ACC112 (cell line): ENCODE measurements at regions not wholly inside any gene's neighbourhood (a gene's known extent, or its start where the extent isn't known, plus 50 kb on each side); places are given as distances from the start of the nearest gene placed in this dataset.

ENCODE experiments used
- H2AFZ ChIP-seq: fragments of 200-600 bp; sonication (generic); one replicate; pipeline ENCODE4 v1.6.0; 2017; ENCODE audit warnings: antibody characterized with exemption, low read length; ENCODE audit not compliant: unreplicated experiment
- H3K27ac ChIP-seq: fragments of 200-600 bp; sonication (generic); 2 replicates; pipeline ENCODE4 v1.5.1; 2014; ENCODE audit warnings: low read depth, mild to moderate bottlenecking, antibody characterized with exemption, low read length, moderate library complexity
- H3K27me3 ChIP-seq: fragments of 200-600 bp; sonication (generic); 2 replicates; pipeline ENCODE4 v1.6.1; 2014; ENCODE audit warnings: mild to moderate bottlenecking, antibody characterized with exemption, low read length, moderate library complexity, mixed read lengths; ENCODE audit not compliant: insufficient read depth
- H3K36me3 ChIP-seq: fragments of 200-600 bp; sonication (generic); 2 replicates; pipeline ENCODE4 v1.6.1; 2016; ENCODE audit warnings: mild to moderate bottlenecking, antibody characterized with exemption, low read length, moderate library complexity, mixed read lengths; ENCODE audit not compliant: insufficient read depth
- H3K4me1 ChIP-seq: fragments of 200-600 bp; sonication (generic); one replicate; pipeline ENCODE4 v1.6.1; 2016; ENCODE audit warnings: low read length, mixed read lengths; ENCODE audit not compliant: insufficient read depth, unreplicated experiment, control insufficient read depth
- H3K4me3 ChIP-seq: fragments of 200-600 bp; sonication (generic); 2 replicates; pipeline ENCODE4 v1.5.1; 2014; ENCODE audit warnings: mild to moderate bottlenecking, low read depth, low read length
- H3K79me2 ChIP-seq: fragments of 200-600 bp; sonication (generic); one replicate; pipeline ENCODE4 v1.6.0; 2016; ENCODE audit warnings: low read length; ENCODE audit not compliant: control insufficient read depth, unreplicated experiment, insufficient read depth

DNA sequence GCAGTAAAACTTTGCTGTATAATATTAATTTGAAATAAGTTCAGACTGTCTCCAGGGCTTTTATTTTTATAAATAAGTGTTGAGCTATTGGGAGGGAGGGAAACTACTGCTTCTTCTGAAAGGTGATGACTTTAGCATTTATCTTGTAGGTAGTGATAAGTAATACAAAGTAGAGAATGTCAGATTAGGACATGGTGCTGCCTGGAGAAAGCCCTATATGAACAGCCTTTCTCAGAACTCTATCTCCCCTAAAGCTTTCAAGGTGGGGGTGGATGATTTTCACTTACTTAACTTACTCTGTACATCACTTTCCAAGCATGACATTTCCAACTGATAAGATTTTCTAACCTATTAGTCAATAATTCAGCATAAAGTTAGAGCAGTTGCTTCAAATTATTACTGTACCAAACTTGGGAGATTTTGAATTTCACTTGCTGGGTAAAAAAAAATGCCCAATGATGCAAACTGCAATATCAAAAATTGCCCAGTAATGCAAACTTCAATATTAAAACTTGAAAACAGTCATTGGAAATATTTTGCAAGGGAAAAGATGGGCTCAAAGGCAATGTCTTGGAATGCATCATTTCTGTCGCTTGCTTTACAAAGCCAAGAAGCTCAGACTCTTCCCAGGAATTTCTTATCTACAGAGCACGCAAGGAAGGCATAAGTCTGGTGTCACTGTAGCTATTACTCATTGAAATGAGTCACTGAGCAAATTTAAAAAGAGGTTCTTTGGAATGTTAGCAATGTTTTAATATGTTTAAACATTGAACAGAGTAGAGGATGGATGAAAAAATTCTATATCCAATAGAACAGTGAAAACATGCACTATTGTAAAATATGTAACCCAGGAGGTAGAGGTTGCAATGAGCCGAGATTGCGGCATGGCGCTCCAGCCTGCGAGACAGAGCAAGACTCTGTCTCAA lies 569.5 kb downstream of the PSAT1 start:
- Histone ChIP-seq H3K4me3 (peak overlapping the region; percentile 7; the same call in 1 of the 2 replicates), H3K79me2 (no peaks in the 10 kb centered on the region), H2AFZ (no peak overlapping the region), H3K27me3 (no peaks in the 10 kb centered on the region), H3K27ac (peak overlapping the region; percentile 92), H3K36me3 (no peaks in the 10 kb centered on the region), H3K4me1 (peaks cover 38% of the 10 kb centered on the region)

DNA sequence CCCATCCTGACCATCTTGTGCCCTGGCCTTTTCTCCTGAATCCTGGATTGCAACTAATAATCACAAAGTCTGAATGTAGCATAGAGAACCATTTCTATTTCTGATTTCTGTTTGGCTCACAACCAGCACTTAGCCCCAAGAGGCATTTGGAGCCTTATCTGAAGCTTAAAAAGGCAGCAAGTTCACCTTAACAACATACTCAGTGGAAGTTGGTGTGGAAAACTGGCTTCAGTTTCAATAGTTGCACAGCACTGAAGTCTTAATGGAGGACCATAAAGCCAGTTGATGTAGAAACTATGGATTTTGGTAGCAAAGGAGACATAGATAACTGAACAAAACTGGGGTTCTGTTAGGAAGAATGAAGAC lies 574.1 kb downstream of the PSAT1 start:
- H3K4me3 ChIP-seq: peak overlapping the region; percentile 28; the same call in 1 of the 2 replicates
- H2AFZ ChIP-seq: peak overlapping the region; percentile 29
- peak overlapping the region; percentile 75 for H3K27ac ChIP-seq

GRCh38 chr9:78871452-78872331 lies 574.8 kb downstream of the PSAT1 start:
- Histone ChIP-seq H3K4me1 (peaks cover 38% of the 10 kb centered on the region), H3K79me2 (no peaks in the 10 kb centered on the region), H3K27me3 (no peaks in the 10 kb centered on the region), H2AFZ (peak overlapping the region; percentile 29), H3K4me3 (peak overlapping the region; percentile 28; the same call in 1 of the 2 replicates), H3K36me3 (0 out of 2 replicates have a peak, but pooled peaks cover 3% of the 10 kb centered on the region), H3K27ac (peak overlapping the region; percentile 75)

More for the DNA sequence above, 574.1 kb downstream of the PSAT1 start:
- H3K79me2 ChIP-seq: no peaks in the 10 kb centered on the region
- 0 out of 2 replicates have a peak, but pooled peaks cover 3% of the 10 kb centered on the region for H3K36me3 ChIP-seq
- no peaks in the 10 kb centered on the region for H3K27me3 ChIP-seq
- peaks cover 44% of the 10 kb centered on the region for H3K4me1 ChIP-seq

DNA sequence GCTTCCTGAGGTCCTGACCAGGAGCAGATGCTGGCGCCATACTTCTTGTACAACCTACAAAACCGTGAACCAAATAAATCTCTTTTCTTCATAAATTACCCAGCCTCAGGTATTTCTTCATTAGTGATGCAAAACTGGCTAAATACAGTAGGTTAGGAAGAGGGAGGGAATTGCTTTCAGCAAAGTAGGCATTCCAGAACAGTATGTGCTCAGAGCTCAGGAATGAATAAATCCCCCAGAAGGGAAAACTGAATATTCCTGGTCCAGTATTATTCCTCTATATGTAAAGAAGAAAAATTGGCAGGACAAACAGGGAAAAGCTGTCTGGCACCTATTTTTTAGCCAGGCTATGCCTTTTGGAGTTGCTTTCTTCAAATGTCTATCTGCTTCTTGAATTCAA lies 577.1 kb downstream of the PSAT1 start:
- 0 out of 2 replicates have a peak, but pooled peaks cover 3% of the 10 kb centered on the region for H3K36me3 ChIP-seq
- H3K4me1 ChIP-seq: peaks cover 28% of the 10 kb centered on the region
- no peak overlapping the region for H3K27ac ChIP-seq
- H3K4me3 ChIP-seq: no peak overlapping the region
- H2AFZ ChIP-seq: no peak overlapping the region
- H3K79me2 ChIP-seq: no peaks in the 10 kb centered on the region
- no peaks in the 10 kb centered on the region for H3K27me3 ChIP-seq

DNA sequence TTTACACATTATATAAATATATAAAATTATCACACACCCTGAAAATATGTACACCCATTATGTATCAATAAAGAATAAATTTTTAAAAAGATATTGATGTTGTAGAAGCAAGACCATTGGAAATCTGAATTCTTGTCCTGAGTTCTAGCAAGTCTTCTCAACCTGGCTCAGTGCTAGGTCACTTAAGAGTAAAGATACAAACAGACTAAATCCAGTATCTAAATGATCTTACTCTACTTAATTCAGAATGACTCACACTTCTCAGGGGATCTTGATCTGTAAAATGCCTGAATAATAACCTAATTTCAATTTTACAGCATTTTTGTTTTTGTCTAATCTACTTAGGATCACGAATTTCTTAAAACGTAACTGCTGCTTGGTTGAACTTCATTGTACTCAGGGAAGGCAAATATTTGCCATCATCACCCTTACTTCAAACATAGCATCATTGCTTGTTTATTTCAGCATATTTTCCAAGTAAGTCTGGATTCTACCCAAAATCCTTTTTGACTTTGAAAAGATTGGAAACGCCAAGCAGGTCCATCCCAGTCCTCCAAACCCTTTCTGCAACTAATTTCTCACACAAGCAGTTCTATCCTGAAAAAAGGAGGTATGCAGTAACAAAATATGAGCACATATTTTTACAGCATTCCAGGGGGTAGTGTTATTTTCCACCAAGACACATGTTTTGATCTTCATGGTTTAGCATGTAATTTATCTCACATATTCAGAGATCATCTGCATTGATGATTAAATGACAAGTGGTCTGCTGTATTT lies 582.6 kb downstream of the PSAT1 start:
- H3K27ac ChIP-seq: no peak overlapping the region
- no peak overlapping the region for H2AFZ ChIP-seq
- H3K4me3 ChIP-seq: no peak overlapping the region
- no peaks in the 10 kb centered on the region for H3K4me1 ChIP-seq
- H3K27me3 ChIP-seq: no peaks in the 10 kb centered on the region
- H3K36me3 ChIP-seq: no peaks in the 10 kb centered on the region
- H3K79me2 ChIP-seq: no peaks in the 10 kb centered on the region

DNA sequence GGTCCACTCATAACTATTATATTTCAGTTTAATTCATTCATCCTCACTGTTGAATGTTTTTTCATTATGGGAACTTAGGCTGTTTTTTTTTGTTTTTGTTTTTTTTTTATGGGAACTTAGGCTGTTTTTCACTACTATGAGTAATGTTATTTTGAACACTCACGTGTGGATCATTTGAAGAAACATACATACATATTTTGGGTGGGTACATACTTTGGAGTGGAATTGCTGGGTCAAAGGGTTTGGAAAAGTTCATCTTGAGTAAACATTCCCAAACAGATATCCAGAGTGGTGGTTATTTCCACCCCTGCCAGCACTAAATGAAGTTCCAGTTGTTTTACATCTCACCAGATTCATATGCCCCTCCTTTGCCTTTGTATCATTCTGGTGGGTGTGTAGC lies 584.4 kb downstream of the PSAT1 start:
- Histone ChIP-seq H3K27ac (no peak overlapping the region), H3K36me3 (no peaks in the 10 kb centered on the region), H3K27me3 (no peaks in the 10 kb centered on the region), H3K4me1 (no peaks in the 10 kb centered on the region), H2AFZ (no peak overlapping the region), H3K79me2 (no peaks in the 10 kb centered on the region), H3K4me3 (no peak overlapping the region)

- Histone ChIP-seq H2AFZ (no peak overlapping the region), H3K27me3 (no peaks in the 10 kb centered on the region), H3K4me3 (no peak overlapping the region), H3K4me1 (no peaks in the 10 kb centered on the region), H3K79me2 (no peaks in the 10 kb centered on the region), H3K27ac (no peak overlapping the region), H3K36me3 (no peaks in the 10 kb centered on the region)
Observed at GRCh38 chr9:78882481-78882880, 585.6 kb downstream of the PSAT1 start.

DNA sequence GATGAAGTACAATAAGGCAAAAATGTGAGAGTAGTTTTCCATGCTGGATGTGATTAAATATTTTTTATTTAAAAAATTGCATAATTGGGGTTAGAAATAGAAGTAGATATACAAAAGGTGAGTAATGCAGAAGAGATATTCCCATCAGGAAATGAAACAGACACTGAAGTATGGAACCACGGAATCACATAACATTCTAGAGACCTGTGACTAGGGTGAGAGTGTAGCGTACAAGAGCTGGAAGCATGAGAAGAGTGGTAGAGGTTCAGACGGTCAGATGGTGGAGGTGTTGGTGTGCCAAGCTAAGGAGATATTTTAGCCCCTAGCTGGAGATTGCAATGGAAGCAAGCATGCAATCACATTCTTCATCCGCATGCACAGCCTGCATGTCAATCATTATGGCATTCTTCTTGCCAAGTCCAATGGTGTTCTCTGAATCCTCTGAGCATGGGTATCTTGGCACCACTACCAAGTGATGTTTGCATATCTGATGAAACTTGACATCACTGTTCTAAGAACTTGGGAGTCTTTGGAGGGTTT lies 587.8 kb downstream of the PSAT1 start:
- no peak overlapping the region for H3K27ac ChIP-seq
- H2AFZ ChIP-seq: no peak overlapping the region
- H3K4me3 ChIP-seq: no peak overlapping the region
- no peaks in the 10 kb centered on the region for H3K4me1 ChIP-seq
- no peaks in the 10 kb centered on the region for H3K36me3 ChIP-seq
- H3K27me3 ChIP-seq: no peaks in the 10 kb centered on the region
- no peaks in the 10 kb centered on the region for H3K79me2 ChIP-seq

DNA sequence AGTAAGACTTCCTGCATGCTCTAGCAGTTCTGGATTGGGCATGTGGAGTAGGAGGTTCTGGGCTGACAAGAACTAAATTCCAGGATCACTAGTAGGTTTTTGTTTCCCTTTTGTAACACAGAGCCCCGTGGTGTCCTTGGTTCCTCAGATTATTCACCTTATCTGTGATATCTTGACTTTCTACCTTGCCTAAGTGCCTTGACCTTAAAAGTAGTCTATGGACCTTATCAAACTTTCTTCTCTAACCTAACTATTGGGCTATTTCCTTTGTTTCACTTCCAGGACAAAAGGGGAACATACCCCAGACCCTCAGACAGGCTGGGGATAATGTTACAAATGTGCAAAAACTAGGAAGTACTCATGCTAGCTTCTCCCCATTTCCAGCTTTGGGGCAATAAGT lies 595.3 kb downstream of the PSAT1 start:
- H3K4me1 ChIP-seq: peaks cover 24% of the 10 kb centered on the region

GRCh38 chr9:78892769-78893168 lies 595.8 kb downstream of the PSAT1 start:
- H3K4me3 ChIP-seq: no peak overlapping the region
- no peak overlapping the region for H3K27ac ChIP-seq
- H3K79me2 ChIP-seq: no peaks in the 10 kb centered on the region

More for the DNA sequence above, 595.3 kb downstream of the PSAT1 start:
- H3K36me3 ChIP-seq: no peaks in the 10 kb centered on the region
- no peaks in the 10 kb centered on the region for H3K27me3 ChIP-seq
- no peak overlapping the region for H2AFZ ChIP-seq
- H3K27ac ChIP-seq: no peak overlapping the region
- no peaks in the 10 kb centered on the region for H3K79me2 ChIP-seq
- H3K4me3 ChIP-seq: no peak overlapping the region

More at GRCh38 chr9:78892769-78893168, 595.8 kb downstream of the PSAT1 start:
- H3K36me3 ChIP-seq: no peaks in the 10 kb centered on the region
- no peaks in the 10 kb centered on the region for H3K27me3 ChIP-seq
- peaks cover 30% of the 10 kb centered on the region for H3K4me1 ChIP-seq
- H2AFZ ChIP-seq: no peak overlapping the region
